Progenitor cell of endocrine pancreas (in vitro differentiated cells): ENCODE measurements at regions not wholly inside any gene's neighbourhood (a gene's known extent, or its start where the extent isn't known, plus 50 kb on each side); places are given as distances from the start of the nearest gene placed in this dataset.

ENCODE experiments used
- DNase-seq: peaks from one replicate; pipeline ENCODE4 v3.0.0; 2021; ENCODE audit warnings: low spot score; ENCODE audit not compliant: unreplicated experiment
- H3K27ac Mint-ChIP-seq: 2 replicates; pipeline ENCODE4 v1.8.0; 2021; ENCODE audit warnings: mild to moderate bottlenecking, moderate library complexity, mixed read lengths
- H3K27me3 Mint-ChIP-seq: 2 replicates; pipeline ENCODE4 v1.8.0; 2021; ENCODE audit warnings: mixed read lengths
- H3K36me3 Mint-ChIP-seq: 2 replicates; pipeline ENCODE4 v1.8.0; 2022; ENCODE audit warnings: mixed read lengths; ENCODE audit not compliant: insufficient read depth
- H3K4me1 Mint-ChIP-seq: 2 replicates; pipeline ENCODE4 v1.8.0; 2021; ENCODE audit warnings: low read depth, mixed read lengths
- H3K4me3 Mint-ChIP-seq: 2 replicates; pipeline ENCODE4 v1.8.0; 2021; ENCODE audit warnings: low read depth, mild to moderate bottlenecking, moderate library complexity, mixed read lengths
- H3K9me3 Mint-ChIP-seq: 2 replicates; pipeline ENCODE4 v1.8.0; 2021; ENCODE audit warnings: low read depth, mixed read lengths
- TF ChIP-seq, protein P1 (sequence below): fragments of 200-600 bp; sonication (generic); IDR thresholded peaks from one replicate; pipeline ENCODE4 v1.5.0; 2021; ENCODE audit warnings: antibody characterized with exemption, mild to moderate bottlenecking; ENCODE audit not compliant: unreplicated experiment

DNA sequence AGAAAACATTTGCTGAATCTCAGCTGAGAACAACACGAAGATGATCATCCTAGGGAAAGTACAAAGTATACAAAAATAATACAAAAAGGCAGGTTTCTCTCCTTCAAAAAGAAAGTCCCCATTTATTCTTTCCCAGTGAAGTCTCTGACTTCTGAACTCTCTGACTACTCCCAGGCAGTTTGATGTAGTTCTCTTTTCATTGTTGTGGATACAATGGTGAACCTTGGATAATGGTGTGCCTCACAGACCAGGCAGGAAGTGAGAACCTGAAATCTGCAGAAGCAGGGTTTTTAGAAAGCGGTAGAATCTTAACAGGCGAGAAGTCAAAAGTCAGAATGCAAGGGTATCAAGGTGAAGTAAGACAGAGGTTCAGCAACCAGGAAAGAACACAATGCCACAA is 150.8 kb upstream of the NRP1 start:
- TF ChIP-seq, protein P1, sequence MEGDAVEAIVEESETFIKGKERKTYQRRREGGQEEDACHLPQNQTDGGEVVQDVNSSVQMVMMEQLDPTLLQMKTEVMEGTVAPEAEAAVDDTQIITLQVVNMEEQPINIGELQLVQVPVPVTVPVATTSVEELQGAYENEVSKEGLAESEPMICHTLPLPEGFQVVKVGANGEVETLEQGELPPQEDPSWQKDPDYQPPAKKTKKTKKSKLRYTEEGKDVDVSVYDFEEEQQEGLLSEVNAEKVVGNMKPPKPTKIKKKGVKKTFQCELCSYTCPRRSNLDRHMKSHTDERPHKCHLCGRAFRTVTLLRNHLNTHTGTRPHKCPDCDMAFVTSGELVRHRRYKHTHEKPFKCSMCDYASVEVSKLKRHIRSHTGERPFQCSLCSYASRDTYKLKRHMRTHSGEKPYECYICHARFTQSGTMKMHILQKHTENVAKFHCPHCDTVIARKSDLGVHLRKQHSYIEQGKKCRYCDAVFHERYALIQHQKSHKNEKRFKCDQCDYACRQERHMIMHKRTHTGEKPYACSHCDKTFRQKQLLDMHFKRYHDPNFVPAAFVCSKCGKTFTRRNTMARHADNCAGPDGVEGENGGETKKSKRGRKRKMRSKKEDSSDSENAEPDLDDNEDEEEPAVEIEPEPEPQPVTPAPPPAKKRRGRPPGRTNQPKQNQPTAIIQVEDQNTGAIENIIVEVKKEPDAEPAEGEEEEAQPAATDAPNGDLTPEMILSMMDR, result no peak
- peaks cover 6% of the 10 kb centered on the region for H3K4me1 Mint-ChIP-seq
- H3K27ac Mint-ChIP-seq, result no peak overlapping the region
- H3K9me3 Mint-ChIP-seq, result no peaks in the 10 kb centered on the region
- DNase-seq, result no peak
- no peak overlapping the region for H3K4me3 Mint-ChIP-seq
- H3K27me3 Mint-ChIP-seq, result no peaks in the 10 kb centered on the region
- H3K36me3 Mint-ChIP-seq, result no peaks in the 10 kb centered on the region

DNA sequence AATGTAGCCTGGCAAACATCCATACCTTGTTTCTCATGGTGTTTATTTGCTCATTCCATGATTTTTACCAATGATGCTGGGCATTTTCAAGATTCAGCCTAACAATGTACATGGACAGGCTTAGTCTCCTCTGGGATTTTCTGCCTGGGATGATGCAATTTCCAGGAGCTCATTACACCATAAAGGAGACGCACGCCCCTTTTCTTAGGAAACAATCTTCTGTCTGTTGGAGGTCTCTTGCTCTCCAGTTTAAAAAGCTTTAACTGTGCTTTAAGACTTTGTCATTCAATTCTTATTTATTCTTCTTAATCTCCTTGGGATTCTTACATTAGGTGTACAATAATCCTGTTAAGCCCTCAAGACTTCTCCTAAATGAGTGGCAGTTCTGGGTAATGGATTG is 150.3 kb upstream of the NRP1 start:
- Mint-ChIP-seq H3K4me1 (peaks cover 6% of the 10 kb centered on the region), H3K9me3 (peaks cover under 1% of the 10 kb centered on the region), H3K27me3 (no peaks in the 10 kb centered on the region), H3K4me3 (no peak overlapping the region), H3K36me3 (no peaks in the 10 kb centered on the region), H3K27ac (no peak overlapping the region)
- no peak for DNase-seq
- TF ChIP-seq, protein P1, result no peak

DNA sequence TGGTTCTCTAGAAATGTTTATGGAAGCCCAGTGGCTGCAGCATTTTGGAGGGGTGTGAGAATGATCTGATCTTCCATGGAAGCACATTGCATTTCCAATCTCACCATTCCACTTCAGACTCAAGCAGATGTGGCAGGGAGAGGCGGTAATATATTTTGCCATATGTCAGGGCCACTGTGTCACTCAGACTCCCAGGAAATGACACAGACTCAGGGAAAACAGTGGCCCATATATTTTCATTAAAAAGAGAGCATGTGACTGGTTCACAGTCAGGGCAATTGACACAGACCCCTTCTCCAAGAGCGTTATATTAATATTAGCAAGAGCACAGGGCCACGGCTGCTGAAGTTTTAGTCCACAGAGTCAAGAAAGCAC is 149.3 kb upstream of the NRP1 start:
- Mint-ChIP-seq H3K36me3 (no peaks in the 10 kb centered on the region), H3K9me3 (peaks cover 5% of the 10 kb centered on the region), H3K27me3 (no peaks in the 10 kb centered on the region), H3K4me3 (no peak overlapping the region), H3K4me1 (peaks cover 8% of the 10 kb centered on the region), H3K27ac (no peak overlapping the region)
- DNase-seq, result no peak
- TF ChIP-seq, protein P1, result no peak

DNA sequence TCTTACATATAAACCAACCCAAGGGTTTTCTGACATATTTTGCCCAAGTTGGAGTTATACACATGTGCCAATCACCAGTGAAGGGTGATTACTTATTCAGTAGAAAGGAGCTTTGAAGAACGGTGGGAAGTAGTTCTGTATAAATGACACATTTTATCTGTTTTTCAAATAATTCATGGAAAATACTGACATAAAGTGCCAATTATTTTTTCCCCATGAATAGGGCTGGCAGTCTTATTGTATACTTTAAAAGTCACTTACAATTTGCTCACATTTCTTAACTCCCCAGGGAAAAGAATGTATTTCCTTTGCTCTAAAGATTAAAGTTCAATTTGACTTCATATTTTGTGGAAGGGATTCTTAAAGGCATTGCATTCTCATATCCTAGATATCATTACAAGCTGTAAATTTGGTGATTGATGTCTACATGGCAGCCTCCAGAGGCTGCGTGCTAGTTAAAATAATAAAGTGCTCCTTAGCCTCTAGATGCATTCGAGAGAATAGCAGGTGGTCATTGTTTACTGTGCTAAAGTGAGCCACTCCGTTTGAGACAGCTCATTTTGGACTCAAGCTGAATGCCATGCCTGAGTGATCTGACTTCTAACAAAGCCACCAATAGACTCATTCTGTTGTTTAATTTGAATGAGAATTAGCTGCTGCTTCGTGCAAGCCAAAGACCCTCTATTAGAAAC is 148.8 kb upstream of the NRP1 start:
- Mint-ChIP-seq H3K27ac (no peak overlapping the region), H3K36me3 (no peaks in the 10 kb centered on the region), H3K4me1 (peaks cover 14% of the 10 kb centered on the region), H3K9me3 (peaks cover 5% of the 10 kb centered on the region), H3K4me3 (no peak overlapping the region), H3K27me3 (no peaks in the 10 kb centered on the region)
- TF ChIP-seq, protein P1, result no peak
- no peak for DNase-seq

DNA sequence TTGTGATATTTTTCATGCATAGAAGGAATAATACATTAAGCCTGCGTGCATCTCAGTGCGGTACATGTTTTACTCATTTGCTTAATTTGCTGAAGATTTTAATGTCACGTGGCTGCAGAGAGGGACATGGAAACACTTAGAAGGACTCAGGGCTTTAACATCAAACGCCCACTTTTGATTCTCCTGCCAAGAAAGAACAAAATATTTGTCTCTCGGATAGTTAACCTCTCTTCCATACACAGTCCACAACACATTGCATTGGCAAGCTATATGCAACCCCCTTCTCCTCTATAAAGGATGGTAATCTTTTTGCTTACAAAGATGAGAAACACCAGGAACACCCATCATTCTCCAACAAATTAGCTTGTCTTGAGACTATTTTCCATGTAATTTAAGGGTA is 148.0 kb upstream of the NRP1 start:
- H3K4me1 Mint-ChIP-seq, result peaks cover 17% of the 10 kb centered on the region
- DNase-seq, result no peak
- H3K4me3 Mint-ChIP-seq, result no peak overlapping the region
- no peaks in the 10 kb centered on the region for H3K36me3 Mint-ChIP-seq
- no peak overlapping the region for H3K27ac Mint-ChIP-seq
- peaks cover 5% of the 10 kb centered on the region for H3K9me3 Mint-ChIP-seq
- TF ChIP-seq, protein P1, result no peak
- H3K27me3 Mint-ChIP-seq, result no peaks in the 10 kb centered on the region
